Fibroblast of the aortic adventitia (primary cell): ENCODE measurements at regions not wholly inside any gene's neighbourhood (a gene's known extent, or its start where the extent isn't known, plus 50 kb on each side); places are given as distances from the start of the nearest gene placed in this dataset.

Experiments
- DNase-seq: peaks from one replicate; pipeline ENCODE4 v3.0.0-alpha.2; 2010; ENCODE audit warnings: low read depth
- H3K4me3 ChIP-seq: 2 replicates; pipeline ENCODE4 v1.5.1; 2011; ENCODE audit warnings: low read depth, mild to moderate bottlenecking, control low read depth, low read length, moderate library complexity
- CTCF ChIP-seq: IDR thresholded peaks from 2 replicates; pipeline ENCODE4 v1.5.1; 2011; ENCODE audit warnings: mild to moderate bottlenecking, low read length, control low read depth, inconsistent platforms; ENCODE audit not compliant: insufficient read depth

- peak; percentile 25 for DNase-seq
- TF ChIP-seq CTCF: no peak
- H3K4me3 ChIP-seq: no peak overlapping the region
Measured at GRCh38 chr20:53708129-53708968, 114.7 kb upstream of the ZNF217 start.

GRCh38 chr20:53707371-53708055 lies 113.9 kb upstream of the ZNF217 start:
- H3K4me3 ChIP-seq: no peak overlapping the region
- DNase-seq: peak; percentile 43
- no peak for TF ChIP-seq CTCF

DNA sequence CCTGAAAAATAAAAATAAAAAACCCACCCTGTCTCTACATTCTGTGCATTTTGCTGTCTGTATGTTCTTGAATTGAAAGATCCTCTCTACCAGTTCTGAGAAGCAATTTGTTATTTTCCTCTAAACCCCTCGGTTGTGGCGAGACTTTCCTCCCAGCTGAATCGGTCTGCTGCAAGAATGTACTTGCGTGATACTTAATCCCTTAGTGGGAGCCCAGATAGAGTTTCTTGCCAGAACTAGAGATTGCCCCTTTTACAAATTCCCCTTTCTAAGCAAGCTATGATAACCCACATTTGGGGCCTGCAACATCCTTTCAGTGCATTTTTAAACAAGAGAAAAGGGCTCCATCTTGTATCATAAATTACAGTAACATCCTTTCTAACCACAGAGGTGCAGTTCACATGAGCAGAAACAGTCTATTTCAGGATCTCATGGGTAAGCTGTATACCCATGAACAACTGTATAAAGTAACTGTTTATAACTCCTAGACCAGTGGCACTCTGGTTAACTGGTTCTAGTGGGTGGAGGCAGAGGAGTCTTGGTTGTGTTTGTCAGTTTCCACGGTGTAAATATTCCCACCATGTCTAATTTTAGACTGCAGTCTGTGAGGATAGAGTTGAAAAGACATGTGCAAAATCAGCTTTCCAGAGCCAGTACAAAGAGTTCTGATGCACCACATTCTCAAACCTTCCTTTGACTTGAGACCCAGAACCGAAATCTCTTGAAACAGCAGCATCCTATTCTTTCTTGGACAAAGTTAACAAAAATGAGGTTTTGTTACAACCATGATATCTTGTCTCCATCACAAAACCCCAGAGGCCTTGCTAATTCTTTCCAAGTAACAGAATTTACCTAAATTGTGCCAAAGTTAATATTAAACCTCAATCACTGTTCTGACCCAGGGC lies 113.1 kb upstream of the ZNF217 start:
- DNase-seq: peak; percentile 80
- no peak for TF ChIP-seq CTCF
- H3K4me3 ChIP-seq: no peak overlapping the region

DNA sequence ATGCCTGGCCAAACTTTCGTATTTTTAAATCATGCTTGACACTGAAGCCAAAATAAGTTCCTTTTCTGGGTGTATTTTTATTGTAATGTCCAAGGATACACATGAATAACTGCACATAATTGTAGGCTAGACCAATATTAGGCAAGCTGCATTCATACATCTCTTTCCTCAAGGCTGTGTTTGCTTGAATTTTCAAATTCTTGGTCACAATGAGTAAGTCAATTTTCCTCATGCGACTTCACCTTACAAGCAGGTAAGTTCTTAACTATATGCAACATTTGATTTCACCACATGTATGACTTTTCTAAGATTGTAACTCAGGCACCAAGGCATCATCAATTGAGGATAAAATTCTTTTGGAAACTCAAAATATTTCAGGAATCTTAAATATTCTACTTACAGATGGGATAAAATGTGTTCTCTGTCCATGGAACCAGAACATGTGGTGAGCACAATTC lies 112.4 kb upstream of the ZNF217 start:
- DNase-seq: peak; percentile 55
- no peak overlapping the region for H3K4me3 ChIP-seq
- no peak for TF ChIP-seq CTCF

DNA sequence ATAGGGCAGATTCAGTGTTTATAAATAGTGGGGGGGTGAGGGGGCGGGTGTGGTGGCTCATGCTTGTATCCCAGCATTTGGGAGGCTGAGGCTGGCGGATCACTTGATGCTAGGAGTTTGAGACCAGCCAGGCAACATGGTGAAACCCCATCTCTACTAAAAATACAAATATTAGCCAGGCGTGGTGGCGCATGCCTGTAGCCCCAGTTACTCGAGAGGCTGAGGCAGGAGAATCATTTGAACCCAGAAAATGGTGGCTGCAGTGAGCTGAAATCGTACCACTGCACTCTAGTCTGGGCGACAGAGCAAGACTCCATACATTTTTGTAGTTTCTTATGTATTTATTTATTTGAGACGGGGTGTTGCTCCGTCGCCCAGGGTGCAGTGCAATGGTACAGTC lies 109.0 kb upstream of the ZNF217 start:
- no peak overlapping the region for H3K4me3 ChIP-seq
- DNase-seq: no peak
- no peak for TF ChIP-seq CTCF

DNA sequence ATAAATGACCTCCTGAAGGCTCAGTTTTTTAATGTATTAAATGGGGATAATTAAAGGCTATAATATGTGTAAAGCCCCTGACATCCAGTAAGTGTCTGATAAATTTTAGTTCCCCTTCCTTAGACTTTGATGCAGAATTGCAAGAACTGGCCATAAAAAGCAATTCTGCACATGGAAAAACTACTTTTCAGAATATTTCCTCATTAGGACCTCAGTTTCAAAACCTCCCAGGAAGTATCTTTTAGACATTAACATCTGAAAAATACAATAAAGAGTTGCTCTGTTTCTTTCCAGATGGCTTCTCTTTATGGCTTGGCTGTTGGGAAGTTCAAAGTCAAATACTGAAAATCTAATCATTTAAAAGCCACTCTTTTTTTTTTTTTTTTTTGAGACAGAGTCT lies 106.3 kb upstream of the ZNF217 start:
- no peak overlapping the region for H3K4me3 ChIP-seq
- no peak for TF ChIP-seq CTCF
- no peak for DNase-seq
